PC-3 (cell line): ENCODE measurements at regions not wholly inside any gene's neighbourhood (a gene's known extent, or its start where the extent isn't known, plus 50 kb on each side); places are given as distances from the start of the nearest gene placed in this dataset.

Experiments
- ATAC-seq: fragments of 200-7000 bp; cut with Tn5 transposase; 2 replicates; pipeline ENCODE4 v1.9.1; 2020; ENCODE audit warnings: mild to moderate bottlenecking, moderate library complexity
- BruUV-seq: library from RNA; stranded (reverse); fragments of 400-500 nt; replicated peaks from 2 replicates; lab custom pipeline; 2021; lab: Mats Ljungman, UMichigan
- CTCF ChIA-PET: fragments of 300-600 bp; sonication (Branson Sonifier 250); formaldehyde crosslinking; loops from one replicate; lab custom pipeline; 2022; ENCODE audit warnings: antibody characterized with exemption; lab: Charles Lee
- POLR2A ChIA-PET: fragments of 300-600 bp; sonication (Branson Sonifier 250); formaldehyde crosslinking; loops from one replicate; lab custom pipeline; 2022; ENCODE audit warnings: antibody characterized with exemption; ENCODE audit not compliant: unreplicated experiment; lab: Charles Lee
- DNase-seq: peaks from one replicate; pipeline ENCODE4 v3.0.0-alpha.2; 2015
- H2AFZ ChIP-seq: fragments of 300-600 bp; sonication (generic); 2 replicates; pipeline ENCODE4 v1.6.0; 2016; ENCODE audit warnings: antibody characterized with exemption, low read length
- H3F3A ChIP-seq: fragments of 300-600 bp; sonication (generic); one replicate; pipeline ENCODE4 v1.6.0; 2017; ENCODE audit warnings: antibody characterized with exemption, low read length, control low read depth, mild to moderate bottlenecking; ENCODE audit not compliant: unreplicated experiment
- H3K27ac ChIP-seq: fragments of 300-600 bp; sonication (generic); 2 replicates; pipeline ENCODE4 v1.5.1; 2016; ENCODE audit warnings: mild to moderate bottlenecking, low read length
- H3K27me3 ChIP-seq: fragments of 300-600 bp; sonication (generic); 2 replicates; pipeline ENCODE4 v1.6.1; 2016; ENCODE audit warnings: low read length, mixed read lengths
- H3K36me3 ChIP-seq: fragments of 300-600 bp; sonication (generic); 2 replicates; pipeline ENCODE4 v1.6.1; 2016; ENCODE audit warnings: low read depth, mixed run types, low read length, mixed read lengths
- H3K4me1 ChIP-seq: fragments of 300-600 bp; sonication (generic); 2 replicates; pipeline ENCODE4 v1.5.1; 2016; ENCODE audit warnings: low read length; ENCODE audit not compliant: insufficient read depth
- H3K4me2 ChIP-seq: fragments of 300-600 bp; sonication (generic); 2 replicates; pipeline ENCODE4 v1.6.0; 2016; ENCODE audit warnings: low read length
- H3K4me3 ChIP-seq: fragments of 300-600 bp; sonication (generic); 2 replicates; pipeline ENCODE4 v1.5.1; 2016; ENCODE audit warnings: mild to moderate bottlenecking, low read length, mixed read lengths
- H3K79me2 ChIP-seq: fragments of 300-600 bp; sonication (generic); 2 replicates; pipeline ENCODE4 v1.6.1; 2017; ENCODE audit warnings: low read length, mixed read lengths
- H3K9ac ChIP-seq: fragments of 300-600 bp; sonication (generic); 2 replicates; pipeline ENCODE4 v1.6.0; 2016; ENCODE audit warnings: mild to moderate bottlenecking, low read length
- H3K9me2 ChIP-seq: fragments of 300-600 bp; sonication (generic); replicated peaks from 2 replicates; pipeline ENCODE4 v1.6.1; 2016; ENCODE audit warnings: mixed run types, low read length, mixed read lengths
- H3K9me3 ChIP-seq: fragments of 300-600 bp; sonication (generic); 2 replicates; pipeline ENCODE4 v1.6.1; 2016; ENCODE audit warnings: low read length, mixed read lengths
- H4K20me1 ChIP-seq: fragments of 300-600 bp; sonication (generic); 2 replicates; pipeline ENCODE4 v1.6.1; 2016; ENCODE audit warnings: low read length, mixed read lengths
- CTCF ChIP-seq: fragments of 300-600 bp; sonication (generic); conservative IDR thresholded peaks from 2 replicates; pipeline ENCODE4 v1.5.1; 2017; ENCODE audit warnings: antibody characterized with exemption, low read depth, mild to moderate bottlenecking, low read length
- EZH2 ChIP-seq: fragments of 300-600 bp; sonication (generic); IDR thresholded peaks from one replicate; pipeline ENCODE4 v1.6.1; 2017; ENCODE audit warnings: antibody characterized with exemption, mild to moderate bottlenecking, low read length; ENCODE audit not compliant: unreplicated experiment
- EZH2phosphoT487 ChIP-seq: fragments of 300-600 bp; sonication (generic); IDR thresholded peaks from 2 replicates; pipeline ENCODE4 v1.6.1; 2018; ENCODE audit warnings: mild to moderate bottlenecking, antibody characterized with exemption, low read length, borderline replicate concordance
- intact Hi-C: fragments of 100-400 bp; cut with micrococcal nuclease; formaldehyde crosslinking; loops from 2 replicates; pipeline ENCODE4 v1.9.0; 2023

- H3K27ac ChIP-seq, result no peak overlapping the region
- H3F3A ChIP-seq, result no peaks in the 10 kb centered on the region
- peak; percentile 55 for DNase-seq
- no TSS peak for BruUV-seq
- H3K9me3 ChIP-seq, result no peaks in the 10 kb centered on the region
- intact Hi-C loops, result loop anchor here (2.0 kb wide), 1 partner anchor 206 kb away; no protein-coding TSS in a partner anchor
- no peaks in the 10 kb centered on the region for H3K79me2 ChIP-seq
- no peaks in the 10 kb centered on the region for H3K27me3 ChIP-seq
- no peaks in the 10 kb centered on the region for H3K4me1 ChIP-seq
- ChIA-PET CTCF (no interaction called here), POLR2A (no interaction called here)
- no peaks in the 10 kb centered on the region for H4K20me1 ChIP-seq
- no peak overlapping the region for H3K4me2 ChIP-seq
- no peak overlapping the region for H3K9ac ChIP-seq
- H3K9me2 ChIP-seq, result no peaks in the 10 kb centered on the region
- no peak overlapping the region for H3K4me3 ChIP-seq
- TF ChIP-seq EZH2, result no peak
- TF ChIP-seq CTCF, result peak; percentile 57
- H3K36me3 ChIP-seq, result no peaks in the 10 kb centered on the region
- no peak overlapping the region for H2AFZ ChIP-seq
- peak; percentile 89 for ATAC-seq
Observed at GRCh38 chr7:36084485-36085091, 68.5 kb upstream of the EEPD1 start.

- TF ChIP-seq EZH2phosphoT487 (no peak), CTCF (no peak), EZH2 (no peak)
- H3K27ac ChIP-seq, result no peak overlapping the region
- no peak overlapping the region for H3K4me3 ChIP-seq
- no peaks in the 10 kb centered on the region for H3F3A ChIP-seq
- no peaks in the 10 kb centered on the region for H4K20me1 ChIP-seq
- no peaks in the 10 kb centered on the region for H3K9me2 ChIP-seq
- ChIA-PET POLR2A (no interaction called here), CTCF (no interaction called here)
- no peaks in the 10 kb centered on the region for H3K36me3 ChIP-seq
- no peak overlapping the region for H3K9ac ChIP-seq
- no peak overlapping the region for H2AFZ ChIP-seq
- intact Hi-C loops, result loop anchor here (2.0 kb wide), 1 partner anchor 206 kb away; no protein-coding TSS in a partner anchor
- BruUV-seq, result no TSS peak
- ATAC-seq (no peak), DNase-seq (no peak)
- H3K9me3 ChIP-seq, result no peaks in the 10 kb centered on the region
- no peak overlapping the region for H3K4me2 ChIP-seq
- H3K79me2 ChIP-seq, result no peaks in the 10 kb centered on the region
- H3K4me1 ChIP-seq, result no peaks in the 10 kb centered on the region
- H3K27me3 ChIP-seq, result no peaks in the 10 kb centered on the region
Observed at GRCh38 chr7:36085096-36085495, 68.0 kb upstream of the EEPD1 start.

DNA sequence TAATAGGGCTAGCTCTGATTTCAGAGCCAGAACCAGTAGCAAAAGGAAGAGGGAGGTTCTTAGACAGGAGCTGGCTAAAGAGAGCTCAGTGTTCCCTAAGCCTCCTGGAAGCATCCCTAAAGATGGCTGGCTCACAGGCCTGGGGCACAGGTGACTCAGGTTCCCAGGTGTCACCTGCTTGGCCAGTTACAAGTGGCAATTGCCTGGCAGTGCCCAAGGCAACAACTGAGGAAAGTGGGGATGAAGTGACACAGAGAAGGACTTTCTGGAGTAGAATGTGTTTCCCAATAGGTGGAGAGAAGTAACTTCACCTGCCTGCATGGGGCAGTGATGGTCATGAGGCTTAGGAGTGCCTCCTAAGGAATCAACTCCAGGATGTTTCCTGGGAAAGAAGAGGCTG lies 66.5 kb upstream of the EEPD1 start:
- ChIA-PET CTCF (no interaction called here), POLR2A (no interaction called here)
- H4K20me1 ChIP-seq, result no peaks in the 10 kb centered on the region
- H2AFZ ChIP-seq, result no peak overlapping the region
- no peaks in the 10 kb centered on the region for H3K27me3 ChIP-seq
- no peak overlapping the region for H3K4me2 ChIP-seq
- no peaks in the 10 kb centered on the region for H3K4me1 ChIP-seq
- no peaks in the 10 kb centered on the region for H3K79me2 ChIP-seq
- no peaks in the 10 kb centered on the region for H3F3A ChIP-seq
- intact Hi-C loops, result no loop called here
- H3K9ac ChIP-seq, result no peak overlapping the region
- ATAC-seq (no peak), DNase-seq (peak; percentile 16)
- H3K9me2 ChIP-seq, result no peaks in the 10 kb centered on the region
- H3K27ac ChIP-seq, result no peak overlapping the region
- H3K4me3 ChIP-seq, result no peak overlapping the region
- TF ChIP-seq CTCF, result no peak
- no peak for TF ChIP-seq EZH2
- no peak for TF ChIP-seq EZH2phosphoT487
- H3K36me3 ChIP-seq, result no peaks in the 10 kb centered on the region
- no peaks in the 10 kb centered on the region for H3K9me3 ChIP-seq
- BruUV-seq, result no TSS peak
